Breast epithelium (tissue), 4 donors: ENCODE measurements at regions not wholly inside any gene's neighbourhood (a gene's known extent, or its start where the extent isn't known, plus 50 kb on each side); places are given as distances from the start of the nearest gene placed in this dataset.

Source experiments
- DNase-seq, 2 donors: peaks; one replicate each; pipeline ENCODE4 v3.0.0-alpha.2; 2019; ENCODE audit warnings: low spot score in 2 of 2
- H3K27ac ChIP-seq, 2 donors: fragments of 200-600 bp; sonication (generic) in 1 of 2; one replicate each; pipeline ENCODE4 v1.5.1; 2016 to 2019; ENCODE audit warnings: mild to moderate bottlenecking in 1 of 2
- H3K27me3 ChIP-seq, 2 donors: fragments of 200-600 bp; sonication (generic) in 1 of 2; one replicate each; pipeline versions ENCODE4 v1.5.1 to v1.6.0; 2017 to 2019; ENCODE audit warnings: control low read depth in 1 of 2, mild to moderate bottlenecking in 1 of 2
- H3K36me3 ChIP-seq: fragments of 200-600 bp; one replicate; pipeline ENCODE4 v1.5.1; 2019
- H3K4me1 ChIP-seq, 2 donors: fragments of 200-600 bp; sonication (generic); one replicate each; pipeline ENCODE4 v1.5.1; 2016 to 2019; ENCODE audit warnings: control low read depth in 1 of 2
- H3K4me3 ChIP-seq, 3 donors: fragments of 200-600 bp; sonication (generic); 1 replicate in 2 of 3; 2 replicates in 1 of 3; pipeline ENCODE4 v1.5.1; 2016 to 2019; ENCODE audit warnings: mild to moderate bottlenecking in 3 of 3, moderate library complexity in 2 of 3
- H3K9me3 ChIP-seq, 2 donors: fragments of 200-600 bp; sonication (generic) in 1 of 2; one replicate each; pipeline ENCODE4 v1.5.1; 2016 to 2019; ENCODE audit warnings: control low read depth in 1 of 2
- POLR2A ChIP-seq: fragments of 450-650 bp; IDR thresholded peaks from one replicate; pipeline ENCODE4 v1.6.1; 2016; ENCODE audit warnings: antibody characterized with exemption, mild to moderate bottlenecking, moderate library complexity
- POLR2AphosphoS5 ChIP-seq, 3 donors: sonication (generic); formaldehyde crosslinking; IDR thresholded peaks; one replicate each; pipeline ENCODE4 v1.6.1; 2017; ENCODE audit warnings: antibody characterized with exemption in 3 of 3
- intact Hi-C: fragments of 100-400 bp; cut with DNase I; formaldehyde crosslinking; loops from one replicate; pipeline ENCODE4 v1.15.1; 2023; ENCODE audit warnings: low total_unique reads
- TF ChIP-seq, protein P1 (sequence below), 3 donors: fragments of 450-650 bp; IDR thresholded peaks; one replicate each; pipeline ENCODE4 v1.5.1; 2016 to 2017; ENCODE audit warnings: antibody characterized with exemption in 3 of 3, mild to moderate bottlenecking in 3 of 3, moderate library complexity in 3 of 3

DNA sequence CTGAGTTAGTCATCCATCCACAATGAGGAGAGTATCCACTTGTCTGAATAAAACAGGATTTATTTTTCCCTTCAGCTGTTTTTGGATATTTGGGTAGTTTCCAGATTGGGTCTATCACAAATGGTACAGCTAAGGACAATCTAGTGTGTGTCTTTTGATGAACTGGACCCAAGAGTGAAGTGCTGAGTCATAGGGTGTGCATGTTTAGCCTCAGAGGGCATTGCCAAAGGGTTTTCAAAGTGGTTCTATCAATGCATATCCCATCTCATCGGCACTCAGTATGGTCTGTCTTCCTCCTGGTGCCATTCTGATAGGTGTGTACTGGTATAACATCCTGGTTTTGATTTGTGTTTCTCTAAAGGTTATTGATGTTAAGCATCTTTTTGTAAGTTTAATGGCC is 62.3 kb downstream of the GSX1 start:
- H3K27me3 ChIP-seq: peaks cover 0 to 75% of the 10 kb centered on the region in 2 donors
- no peak for TF ChIP-seq POLR2A
- TF ChIP-seq, protein P1, sequence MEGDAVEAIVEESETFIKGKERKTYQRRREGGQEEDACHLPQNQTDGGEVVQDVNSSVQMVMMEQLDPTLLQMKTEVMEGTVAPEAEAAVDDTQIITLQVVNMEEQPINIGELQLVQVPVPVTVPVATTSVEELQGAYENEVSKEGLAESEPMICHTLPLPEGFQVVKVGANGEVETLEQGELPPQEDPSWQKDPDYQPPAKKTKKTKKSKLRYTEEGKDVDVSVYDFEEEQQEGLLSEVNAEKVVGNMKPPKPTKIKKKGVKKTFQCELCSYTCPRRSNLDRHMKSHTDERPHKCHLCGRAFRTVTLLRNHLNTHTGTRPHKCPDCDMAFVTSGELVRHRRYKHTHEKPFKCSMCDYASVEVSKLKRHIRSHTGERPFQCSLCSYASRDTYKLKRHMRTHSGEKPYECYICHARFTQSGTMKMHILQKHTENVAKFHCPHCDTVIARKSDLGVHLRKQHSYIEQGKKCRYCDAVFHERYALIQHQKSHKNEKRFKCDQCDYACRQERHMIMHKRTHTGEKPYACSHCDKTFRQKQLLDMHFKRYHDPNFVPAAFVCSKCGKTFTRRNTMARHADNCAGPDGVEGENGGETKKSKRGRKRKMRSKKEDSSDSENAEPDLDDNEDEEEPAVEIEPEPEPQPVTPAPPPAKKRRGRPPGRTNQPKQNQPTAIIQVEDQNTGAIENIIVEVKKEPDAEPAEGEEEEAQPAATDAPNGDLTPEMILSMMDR (IDR thresholded peaks at IDR 0.05): no peak
- no peak for TF ChIP-seq POLR2AphosphoS5 (IDR thresholded peaks at IDR 0.05)
- H3K4me3 ChIP-seq: no peak overlapping the region
- intact Hi-C loops: loop anchor here (5.0 kb wide), 1 partner anchor 933 kb away; no protein-coding TSS in a partner anchor
- no peak for DNase-seq
- H3K9me3 ChIP-seq: no peaks in the 10 kb centered on the region
- no peak overlapping the region for H3K27ac ChIP-seq
- no peaks in the 10 kb centered on the region for H3K36me3 ChIP-seq
- H3K4me1 ChIP-seq: no peaks in the 10 kb centered on the region

DNA sequence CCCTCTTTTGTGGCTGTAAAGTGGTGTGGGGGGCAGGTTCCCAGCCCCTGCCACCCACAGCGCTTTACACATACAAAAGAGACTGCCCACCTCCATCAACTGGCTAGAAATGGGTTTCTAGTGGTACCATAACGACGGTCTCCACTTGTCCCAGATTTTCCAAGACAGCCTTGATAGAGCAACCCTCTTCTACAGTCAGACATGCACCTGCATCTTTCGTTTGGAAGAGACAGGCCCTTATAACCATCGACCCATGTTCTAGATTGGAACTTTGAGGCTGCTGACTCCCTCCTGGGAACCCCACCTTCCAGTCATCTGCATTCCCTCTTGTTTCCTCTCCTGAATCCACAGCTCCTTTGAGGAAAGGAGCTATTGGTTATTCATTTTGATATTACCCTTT is 63.1 kb downstream of the GSX1 start:
- Histone ChIP-seq H3K27me3 (peaks cover 0 to 75% of the 10 kb centered on the region in 2 donors), H3K4me3 (no peak overlapping the region), H3K4me1 (no peaks in the 10 kb centered on the region), H3K36me3 (no peaks in the 10 kb centered on the region), H3K27ac (no peak overlapping the region), H3K9me3 (no peaks in the 10 kb centered on the region)
- no peak for DNase-seq
- intact Hi-C loops: loop anchor here (5.0 kb wide), 1 partner anchor 932 kb away; no protein-coding TSS in a partner anchor
- no peak for TF ChIP-seq POLR2A
- TF ChIP-seq, protein P1 (IDR thresholded peaks at IDR 0.05): no peak
- TF ChIP-seq POLR2AphosphoS5 (IDR thresholded peaks at IDR 0.05): no peak

DNA sequence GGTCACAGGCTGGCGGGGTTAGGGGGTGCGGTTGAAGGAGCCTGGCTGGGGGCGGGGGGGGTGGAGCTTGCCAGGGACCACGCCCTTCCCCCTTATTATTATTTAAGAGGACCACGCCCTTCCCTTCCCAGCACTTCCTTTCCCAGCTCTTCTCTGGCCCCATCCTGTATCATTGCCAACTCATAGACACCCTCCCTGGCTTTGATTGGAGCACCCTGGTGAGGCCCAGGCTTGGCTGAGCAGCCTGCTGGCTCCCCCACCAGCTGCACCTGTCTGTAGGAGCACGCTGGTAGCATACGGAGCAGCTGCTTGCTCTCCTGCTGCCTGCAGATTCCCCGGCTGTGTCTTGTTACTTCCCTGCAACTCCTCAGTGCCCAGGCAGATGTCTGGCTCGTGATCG is 62.5 kb upstream of the PDX1 start:
- intact Hi-C loops: loop anchor here (5.0 kb wide), 1 partner anchor 930 kb away; no protein-coding TSS in a partner anchor
- H3K36me3 ChIP-seq: no peaks in the 10 kb centered on the region
- H3K27ac ChIP-seq: no peak overlapping the region
- no peaks in the 10 kb centered on the region for H3K9me3 ChIP-seq
- no peaks in the 10 kb centered on the region for H3K4me1 ChIP-seq
- TF ChIP-seq POLR2AphosphoS5 (IDR thresholded peaks at IDR 0.05) (no peak), POLR2A (no peak)
- TF ChIP-seq, protein P1 (IDR thresholded peaks at IDR 0.05): no peak
- DNase-seq: no peak
- no peak overlapping the region for H3K4me3 ChIP-seq
- peaks cover 0 to 73% of the 10 kb centered on the region in 2 donors for H3K27me3 ChIP-seq

DNA sequence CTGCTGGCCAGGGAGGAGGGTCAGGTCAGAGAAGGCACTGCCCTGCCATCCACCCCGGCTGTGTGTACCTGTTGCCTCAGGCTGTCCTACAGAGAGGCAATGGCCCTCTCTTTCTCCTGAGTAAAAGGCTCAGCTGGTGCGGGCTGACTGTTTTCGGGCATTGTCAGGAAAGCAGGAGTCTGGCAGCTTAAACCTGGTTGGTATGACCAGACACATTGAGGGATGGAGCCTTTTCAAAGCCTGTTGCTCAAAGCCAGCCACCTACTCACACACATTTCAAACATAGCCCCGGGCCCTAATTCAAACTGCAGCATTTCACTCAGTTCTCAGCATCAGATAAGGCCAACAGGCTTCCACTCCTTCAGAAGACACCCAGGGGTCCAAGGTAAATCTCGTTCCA is 61.8 kb upstream of the PDX1 start:
- no peaks in the 10 kb centered on the region for H3K9me3 ChIP-seq
- H3K4me3 ChIP-seq: no peak overlapping the region
- intact Hi-C loops: loop anchor here (5.0 kb wide), 1 partner anchor 929 kb away; no protein-coding TSS in a partner anchor
- H3K4me1 ChIP-seq: no peaks in the 10 kb centered on the region
- no peak overlapping the region for H3K27ac ChIP-seq
- H3K27me3 ChIP-seq: peaks cover 0 to 66% of the 10 kb centered on the region in 2 donors
- no peak for DNase-seq
- TF ChIP-seq POLR2A (no peak), POLR2AphosphoS5 (IDR thresholded peaks at IDR 0.05) (no peak)
- TF ChIP-seq, protein P1 (IDR thresholded peaks at IDR 0.05): no peak
- no peaks in the 10 kb centered on the region for H3K36me3 ChIP-seq

DNA sequence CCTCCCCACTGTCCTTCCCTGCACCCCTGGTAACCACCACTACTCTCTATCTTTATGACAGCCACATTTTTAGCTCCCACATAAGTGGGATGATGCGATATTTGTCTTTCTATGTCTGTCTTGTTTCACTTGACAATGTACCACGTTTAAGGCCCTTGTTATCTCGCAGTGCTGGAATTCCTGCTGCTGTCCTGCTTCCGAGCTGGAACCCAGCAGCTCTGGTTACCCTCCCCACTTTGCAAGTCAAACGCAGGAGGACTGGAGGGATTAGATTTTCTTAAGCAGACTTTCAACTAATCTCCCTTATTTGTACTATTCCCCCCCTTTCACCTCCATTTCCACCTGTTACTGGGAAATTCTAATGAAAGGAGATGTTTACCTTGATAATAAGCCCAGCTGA is 59.1 kb upstream of the PDX1 start:
- no peak for DNase-seq

More for the DNA sequence above, 59.1 kb upstream of the PDX1 start:
- Histone ChIP-seq H3K36me3 (no peaks in the 10 kb centered on the region), H3K4me1 (no peaks in the 10 kb centered on the region), H3K9me3 (no peaks in the 10 kb centered on the region), H3K27ac (no peak overlapping the region), H3K4me3 (no peak overlapping the region), H3K27me3 (peaks cover 0 to 51% of the 10 kb centered on the region in 2 donors)
- TF ChIP-seq, protein P1 (IDR thresholded peaks at IDR 0.05): no peak
- TF ChIP-seq POLR2AphosphoS5 (IDR thresholded peaks at IDR 0.05): no peak
- TF ChIP-seq POLR2A: no peak
- intact Hi-C loops: no loop called here
